ENCODE measurements at regions not wholly inside any gene's neighbourhood (a gene's known extent, or its start where the extent isn't known, plus 50 kb on each side); places are given as distances from the start of the nearest gene placed in this dataset.
"Not testable (repeated sequence)": the region's sequence is repeated elsewhere in the genome, so short reads cannot be mapped to it uniquely, and the experiment has no call there.

GRCh38 chr5:168066536-168067208 is 224.8 kb upstream of the WWC1 start:
- no peak for ATAC-seq
- DNase-seq, result no peak

- ATAC-seq, result no peak
- no peak for DNase-seq
These were observed 220.7 kb upstream of the WWC1 start for GRCh38 chr5:168070761-168071160.

GRCh38 chr5:168072665-168073064 is 218.8 kb upstream of the WWC1 start:
- DNase-seq (no peak), ATAC-seq (no peak)

- ATAC-seq (no peak), DNase-seq (no peak)
These were observed 218.1 kb upstream of the WWC1 start for GRCh38 chr5:168073311-168073710.

- DNase-seq, result no peak
- no peak for ATAC-seq
These were observed 217.2 kb upstream of the WWC1 start for GRCh38 chr5:168073991-168074800.

GRCh38 chr5:168075387-168075786 is 216.1 kb upstream of the WWC1 start:
- ATAC-seq (no peak), DNase-seq (no peak)

- ATAC-seq (no peak), DNase-seq (peak; percentile 4)
These were observed 214.9 kb upstream of the WWC1 start for GRCh38 chr5:168076561-168076991.

GRCh38 chr5:168085261-168086031 is 206.0 kb upstream of the WWC1 start:
- DNase-seq, result no peak

GRCh38 chr5:168086104-168086610 is 205.3 kb upstream of the WWC1 start:
- ATAC-seq (no peak), DNase-seq (no peak)

More at GRCh38 chr5:168085261-168086031, 206.0 kb upstream of the WWC1 start:
- no peak for ATAC-seq

GRCh38 chr5:168086746-168087145 is 204.7 kb upstream of the WWC1 start:
- ATAC-seq (no peak), DNase-seq (no peak)

GRCh38 chr5:168088410-168089173 is 202.9 kb upstream of the WWC1 start:
- DNase-seq, result no peak

GRCh38 chr5:168089201-168089887 is 202.1 kb upstream of the WWC1 start:
- DNase-seq (no peak), ATAC-seq (no peak)

More at GRCh38 chr5:168088410-168089173, 202.9 kb upstream of the WWC1 start:
- ATAC-seq, result no peak

GRCh38 chr5:168092209-168093185 is 198.9 kb upstream of the WWC1 start:
- DNase-seq (no peak), ATAC-seq (no peak)

GRCh38 chr5:168093200-168093910 is 198.1 kb upstream of the WWC1 start:
- ATAC-seq (no peak), DNase-seq (no peak)

- no peak for DNase-seq
- ATAC-seq, result no peak
These were observed 194.9 kb upstream of the WWC1 start for GRCh38 chr5:168096525-168096924.

- DNase-seq (no peak), ATAC-seq (no peak)
These were observed 193.4 kb upstream of the WWC1 start for GRCh38 chr5:168097876-168098653.

- ATAC-seq (no peak), DNase-seq (no peak)
These were observed 190.1 kb upstream of the WWC1 start for GRCh38 chr5:168101352-168101751.

- not testable (repeated sequence) for ATAC-seq, DNase-seq
These were observed 188.4 kb upstream of the WWC1 start for GRCh38 chr5:168103018-168103417.
